Small intestine (tissue), 7 donors: ENCODE measurements at regions not wholly inside any gene's neighbourhood (a gene's known extent, or its start where the extent isn't known, plus 50 kb on each side); places are given as distances from the start of the nearest gene placed in this dataset.

Source experiments
- DNase-seq, 2 donors: peaks; one replicate each; pipeline versions ENCODE4 v3.0.0 to v3.0.0-alpha.2; 2013
- FAIRE-seq: peaks from 2 replicates; lab custom pipeline; 2012; peaks lifted over from hg19 to GRCh38; lab: Jason Lieb, UNC
- H3K27ac ChIP-seq, 3 donors: one replicate each; pipeline ENCODE4 v1.5.1; 2013; ENCODE audit warnings: low read length in 2 of 3, mild to moderate bottlenecking in 2 of 3, control low read depth in 1 of 3, inconsistent platforms in 1 of 3, low read depth in 1 of 3, moderate library complexity in 1 of 3
- H3K27me3 ChIP-seq, 3 donors: one replicate each; pipeline ENCODE4 v1.6.1; 2013; ENCODE audit warnings: low read length in 3 of 3, inconsistent platforms in 1 of 3; ENCODE audit not compliant: control insufficient read depth in 3 of 3, insufficient read depth in 3 of 3
- H3K36me3 ChIP-seq, 3 donors: one replicate each; pipeline ENCODE4 v1.6.1; 2013; ENCODE audit warnings: low read length in 3 of 3, inconsistent platforms in 1 of 3, low read depth in 1 of 3, mild to moderate bottlenecking in 1 of 3, moderate library complexity in 1 of 3; ENCODE audit not compliant: control insufficient read depth in 3 of 3, insufficient read depth in 2 of 3
- H3K4me1 ChIP-seq, 3 donors: one replicate each; pipeline ENCODE4 v1.6.1; 2013; ENCODE audit warnings: low read length in 2 of 3, inconsistent platforms in 1 of 3, low read depth in 1 of 3, mild to moderate bottlenecking in 1 of 3, moderate library complexity in 1 of 3; ENCODE audit not compliant: control insufficient read depth in 3 of 3, insufficient read depth in 2 of 3
- H3K4me3 ChIP-seq, 3 donors: one replicate each; pipeline ENCODE4 v1.5.1; 2013; ENCODE audit warnings: low read length in 3 of 3, control low read depth in 1 of 3, inconsistent platforms in 1 of 3, low read depth in 1 of 3, mild to moderate bottlenecking in 1 of 3, moderate library complexity in 1 of 3
- H3K9me3 ChIP-seq, 2 donors: one replicate each; pipeline ENCODE4 v1.6.1; 2013; ENCODE audit warnings: low read depth in 1 of 2, low read length in 1 of 2; ENCODE audit not compliant: control insufficient read depth in 2 of 2, insufficient read depth in 1 of 2
- WGBS, 3 donors: extraction: QIAGEN DNeasy Blood & Tissue Kit; methylation state at CpG; one replicate each; pipeline ENCODE4 v1.1.7; 2013; 5-methylcytosine and 5-hydroxymethylcytosine counted together
- donor health status: healthy with polysubstance abuse.
- donor health status: control.
- donor health status: control.
- donor health status: Bipolar disorder and iron deficiency.
- donor health status: healthy.

DNA sequence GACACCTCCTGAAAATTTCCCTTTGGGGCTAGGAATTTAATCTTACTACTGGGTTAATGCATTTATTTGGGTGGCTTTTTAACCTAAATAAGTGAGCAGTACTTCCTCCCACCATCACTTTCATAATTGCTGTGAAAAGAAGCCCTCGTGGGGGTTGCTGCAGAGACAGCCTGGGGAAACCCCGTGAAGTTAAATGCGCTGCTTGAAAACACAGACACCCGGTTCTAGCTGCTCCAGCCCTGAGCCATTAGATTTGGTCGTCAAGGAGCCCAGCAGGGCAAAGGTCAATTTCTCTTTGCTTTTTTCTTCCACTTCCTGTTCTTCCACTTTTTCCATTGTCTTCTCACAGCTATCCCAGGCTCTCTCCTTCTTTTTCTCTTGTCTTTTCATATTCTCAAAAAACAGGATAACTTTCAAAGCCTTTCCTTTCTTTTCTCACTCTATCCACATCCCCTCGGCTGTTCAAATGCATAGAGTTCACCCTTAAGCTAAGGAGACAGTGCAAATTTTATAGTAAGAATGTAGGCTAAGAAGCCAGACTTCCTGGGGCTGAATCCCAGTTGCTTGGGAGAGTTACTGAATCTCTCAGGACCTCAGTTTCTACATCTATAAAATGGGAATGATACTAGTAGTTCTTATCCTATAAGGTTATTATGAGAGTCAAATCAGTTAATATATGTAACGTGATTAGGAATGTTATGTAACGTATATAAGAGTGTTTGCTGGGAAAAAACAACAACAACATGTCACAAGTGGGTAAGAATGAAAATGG, 91.5 kb upstream of the ZNF827 start:
- FAIRE-seq (no peak), DNase-seq (peak; percentile 88 to 90)
- Histone ChIP-seq H3K27ac (peak overlapping the region in 2 of 3 donors; percentile 4 to 70), H3K4me3 (no peak overlapping the region), H3K4me1 (peaks cover 0 to 18% (median 6%) of the 10 kb centered on the region in 3 donors), H3K9me3 (no peaks in the 10 kb centered on the region), H3K36me3 (no peaks in the 10 kb centered on the region), H3K27me3 (no peaks in the 10 kb centered on the region)
- 18 to 28% (median 19%) methylated on average over 8 of the region's 8 CpGs for WGBS, 3 donors

DNA sequence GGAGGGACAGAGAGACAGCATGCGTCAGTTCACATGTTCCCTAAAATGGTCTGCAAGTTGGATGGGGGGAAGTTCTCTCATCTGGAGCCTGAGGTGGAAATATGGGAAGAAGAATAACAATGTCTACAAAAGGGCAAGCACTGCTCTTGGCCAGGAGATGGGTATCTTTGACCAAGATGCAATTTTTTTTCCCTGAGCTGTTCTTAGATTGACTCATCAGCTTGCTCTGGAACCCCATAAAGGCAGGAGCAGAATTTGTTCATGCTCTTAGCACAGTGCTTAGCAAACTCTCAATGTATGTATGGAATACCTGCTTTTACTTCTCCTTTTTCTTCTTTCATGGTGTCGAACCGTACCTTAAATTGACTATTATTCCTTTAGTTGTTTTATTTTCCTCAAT, 90.5 kb upstream of the ZNF827 start:
- Histone ChIP-seq H3K27ac (no peak overlapping the region), H3K36me3 (no peaks in the 10 kb centered on the region), H3K27me3 (no peaks in the 10 kb centered on the region), H3K9me3 (no peaks in the 10 kb centered on the region), H3K4me1 (peaks cover 0 to 18% (median 6%) of the 10 kb centered on the region in 3 donors), H3K4me3 (no peak overlapping the region)
- DNase-seq: no peak
- WGBS, 3 donors: 83 to 90% (median 88%) methylated on average over 3 of the region's 3 CpGs
- no peak for FAIRE-seq

DNA sequence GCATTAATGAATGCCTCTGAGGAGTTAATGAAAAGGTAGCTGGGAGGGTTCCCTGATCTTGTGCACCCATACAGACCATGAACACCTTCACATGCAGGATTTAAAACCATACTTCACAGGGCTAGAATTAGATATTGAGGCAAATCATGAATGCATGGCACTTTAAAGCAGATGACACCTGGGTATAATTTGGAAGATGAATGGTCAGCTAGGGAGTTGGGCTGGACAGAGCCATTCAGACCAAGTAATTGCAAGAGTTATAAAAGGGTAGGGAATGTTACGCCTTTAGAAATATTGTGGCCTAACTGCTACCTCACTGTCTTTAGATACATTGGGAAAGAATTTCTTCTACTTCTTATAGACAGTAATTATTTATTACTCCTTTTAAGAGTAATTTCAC, 89.1 kb upstream of the ZNF827 start:
- WGBS, 3 donors: 100% methylated on average over 1 of the region's 1 CpG
- no peak overlapping the region for H3K4me3 ChIP-seq
- H3K36me3 ChIP-seq: no peaks in the 10 kb centered on the region
- H3K4me1 ChIP-seq: peaks cover 0 to 14% (median 5%) of the 10 kb centered on the region in 3 donors
- no peak for FAIRE-seq
- H3K9me3 ChIP-seq: no peaks in the 10 kb centered on the region
- no peak for DNase-seq
- H3K27me3 ChIP-seq: no peaks in the 10 kb centered on the region
- no peak overlapping the region for H3K27ac ChIP-seq

DNA sequence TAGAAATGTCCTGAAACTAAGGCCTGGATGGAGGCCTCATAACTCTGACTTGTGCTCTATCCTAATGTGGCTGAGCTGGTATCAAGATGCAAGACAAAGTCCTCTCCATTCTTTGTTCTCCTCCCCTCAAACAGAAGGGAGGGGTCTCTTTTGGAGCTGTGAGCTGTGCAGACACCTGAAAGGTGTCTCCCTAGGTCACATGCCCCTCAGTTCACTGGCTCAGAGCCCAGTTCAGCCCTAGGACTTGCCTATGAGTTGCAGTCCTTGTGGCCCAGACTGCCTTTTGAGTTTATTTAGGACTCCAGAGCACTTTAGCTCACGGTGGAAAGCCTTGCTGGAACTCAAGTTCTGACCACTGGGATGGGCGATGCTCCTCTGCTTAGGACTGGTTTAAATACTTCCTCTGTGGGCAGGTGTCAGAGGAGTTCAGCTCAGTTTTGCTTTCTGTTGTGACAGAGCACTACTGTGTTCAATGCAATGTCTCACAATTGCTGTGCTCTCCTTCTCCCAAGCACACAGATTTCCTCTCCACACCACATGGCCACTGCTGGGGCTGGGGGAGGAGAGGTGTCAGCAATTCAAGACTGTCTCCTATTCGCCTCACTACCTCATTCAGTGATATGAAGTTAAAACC, 84.8 kb upstream of the ZNF827 start:
- WGBS, 3 donors: 50 to 68% (median 61%) methylated on average over 3 of the region's 3 CpGs
- H3K4me3 ChIP-seq: no peak overlapping the region
- H3K27me3 ChIP-seq: no peaks in the 10 kb centered on the region
- peak overlapping the region in 1 of 3 donors; percentile 5 for H3K27ac ChIP-seq
- no peaks in the 10 kb centered on the region for H3K36me3 ChIP-seq
- no peaks in the 10 kb centered on the region for H3K9me3 ChIP-seq
- no peak for FAIRE-seq
- no peaks in the 10 kb centered on the region for H3K4me1 ChIP-seq
- no peak for DNase-seq

DNA sequence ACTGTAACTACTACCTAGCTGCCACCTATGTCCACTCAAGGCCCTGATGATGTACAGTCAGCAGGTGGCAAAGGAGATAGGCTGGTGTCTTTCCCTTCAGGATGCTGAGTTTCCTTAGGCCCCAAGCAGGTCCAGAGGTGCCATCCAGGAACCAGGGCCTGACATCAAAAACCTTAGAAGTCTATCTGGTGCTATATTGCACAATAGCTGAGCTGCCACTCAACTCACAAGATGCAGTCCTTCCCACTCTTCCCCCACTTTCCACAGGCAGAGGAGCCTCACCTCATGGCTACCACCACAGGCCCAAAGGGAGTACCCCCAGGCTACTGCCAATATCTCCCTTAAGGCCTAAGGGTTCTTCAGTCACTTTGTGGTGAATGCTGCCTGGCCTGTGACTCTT, 83.9 kb upstream of the ZNF827 start:
- Histone ChIP-seq H3K4me3 (no peak overlapping the region), H3K36me3 (no peaks in the 10 kb centered on the region), H3K9me3 (no peaks in the 10 kb centered on the region), H3K27ac (no peak overlapping the region), H3K27me3 (no peaks in the 10 kb centered on the region), H3K4me1 (no peaks in the 10 kb centered on the region)
- no peak for FAIRE-seq
- no peak for DNase-seq

DNA sequence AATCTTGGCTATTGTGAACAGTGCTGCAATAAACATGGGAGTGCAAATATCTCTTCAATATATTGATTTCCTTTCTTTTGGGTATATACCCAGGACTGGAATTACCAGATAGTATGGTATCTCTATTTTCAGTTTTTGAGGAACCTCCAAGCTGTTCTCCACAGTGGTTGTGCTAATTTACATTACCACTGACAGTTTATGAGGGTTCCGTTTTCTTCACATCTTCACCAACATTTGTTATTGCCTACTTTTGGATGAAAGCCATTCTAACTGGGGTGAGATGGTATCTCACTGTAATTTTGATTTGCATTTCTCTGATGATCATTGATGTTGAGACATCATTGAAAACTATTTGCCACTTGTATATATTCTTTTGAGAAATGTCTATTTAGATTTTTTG, 79.6 kb upstream of the ZNF827 start:
- H3K9me3 ChIP-seq: no peaks in the 10 kb centered on the region
- no peaks in the 10 kb centered on the region for H3K36me3 ChIP-seq
- FAIRE-seq: no peak
- H3K27ac ChIP-seq: no peak overlapping the region
- DNase-seq: no peak
- H3K4me3 ChIP-seq: no peak overlapping the region
- H3K27me3 ChIP-seq: no peaks in the 10 kb centered on the region
- WGBS, 3 donors: 74 to 82% (median 77%) methylated on average over 1 of the region's 1 CpG
- H3K4me1 ChIP-seq: no peaks in the 10 kb centered on the region

DNA sequence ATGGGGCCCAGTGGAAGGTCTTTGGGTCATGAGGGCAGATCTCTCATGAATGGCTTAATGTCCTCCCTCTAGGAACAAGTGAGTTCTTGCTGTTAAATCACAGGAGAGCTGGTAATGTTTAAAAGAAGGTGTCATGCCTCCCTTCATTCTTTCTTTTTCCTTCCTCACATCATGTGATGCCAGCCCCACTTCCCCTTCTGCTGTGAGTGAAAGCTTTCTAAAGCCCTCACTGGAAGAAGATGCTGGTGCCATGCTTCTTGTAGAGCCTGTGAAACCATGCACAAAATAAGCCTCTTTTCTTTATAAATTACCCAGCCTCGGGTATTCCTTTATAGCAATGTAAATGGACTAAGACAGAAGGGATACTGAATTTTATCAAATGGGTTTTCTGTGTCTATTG, 66.1 kb upstream of the ZNF827 start:
- no peaks in the 10 kb centered on the region for H3K36me3 ChIP-seq
- no peak overlapping the region for H3K4me3 ChIP-seq
- no peak for DNase-seq
- no peak overlapping the region for H3K27ac ChIP-seq
- WGBS, 3 donors: 86 to 94% methylated on average over 1 of the region's 1 CpG; no CpG with 5 or more reads in 1 of the 3 donors
- no peak for FAIRE-seq
- peaks cover 0 to 9% of the 10 kb centered on the region in 2 donors for H3K9me3 ChIP-seq
- H3K4me1 ChIP-seq: no peaks in the 10 kb centered on the region
- H3K27me3 ChIP-seq: peaks cover 0 to 2% (median 0%) of the 10 kb centered on the region in 3 donors

DNA sequence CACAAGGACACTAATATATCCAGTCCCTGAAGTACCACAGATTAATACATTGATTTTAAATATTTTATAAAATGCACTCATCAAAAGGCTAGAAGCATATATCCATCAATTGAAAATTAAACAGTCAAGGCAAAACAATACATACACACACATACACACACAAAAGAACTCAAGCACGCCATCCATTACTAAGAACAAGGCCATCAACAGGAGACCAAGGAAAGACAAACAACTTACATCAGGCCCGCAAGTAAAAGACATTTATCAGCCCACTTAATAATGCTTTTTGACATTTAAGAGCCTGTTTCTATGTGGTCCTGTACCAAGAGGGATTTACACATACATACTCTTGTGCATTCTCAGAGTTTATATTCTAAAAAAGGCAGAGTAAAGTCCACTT, 50.0 kb upstream of the ZNF827 start:
- no peak overlapping the region for H3K4me3 ChIP-seq
- no peaks in the 10 kb centered on the region for H3K9me3 ChIP-seq
- 66 to 92% (median 86%) methylated on average over 2 of the region's 2 CpGs for WGBS, 3 donors
- H3K36me3 ChIP-seq: no peaks in the 10 kb centered on the region
- DNase-seq (no peak), FAIRE-seq (no peak)
- no peaks in the 10 kb centered on the region for H3K4me1 ChIP-seq
- no peaks in the 10 kb centered on the region for H3K27me3 ChIP-seq
- no peak overlapping the region for H3K27ac ChIP-seq
